ENCODE measurements at regions not wholly inside any gene's neighbourhood (a gene's known extent, or its start where the extent isn't known, plus 50 kb on each side); places are given as distances from the start of the nearest gene placed in this dataset.

GRCh38 chr11:87421422-87421821 is 383.7 kb downstream of the TMEM135 start:
- intact Hi-C loops (cut with DNase I), result loop anchor here (2.0 kb wide), 1 partner anchor 69 kb away; no protein-coding TSS in a partner anchor
- DNase-seq (ENCODE audit: low spot score), result no peak

- intact Hi-C loops (cut with DNase I), result no loop called here
- no peak for DNase-seq (ENCODE audit: low spot score)
Measured at GRCh38 chr11:87417951-87418350, 380.2 kb downstream of the TMEM135 start.

- intact Hi-C loops (cut with DNase I), result no loop called here
- DNase-seq (ENCODE audit: low spot score), result no peak
Measured at GRCh38 chr11:87405843-87406242, 368.1 kb downstream of the TMEM135 start.

- intact Hi-C loops (cut with DNase I), result no loop called here
- DNase-seq (ENCODE audit: low spot score), result no peak
Measured at GRCh38 chr11:87405356-87405755, 367.6 kb downstream of the TMEM135 start.

- no peak for DNase-seq (ENCODE audit: low spot score)
- intact Hi-C loops (cut with DNase I), result no loop called here
Measured at GRCh38 chr11:87401653-87402052, 363.9 kb downstream of the TMEM135 start.

- intact Hi-C loops (cut with DNase I), result no loop called here
- no peak for DNase-seq (ENCODE audit: low spot score)
Measured at GRCh38 chr11:87399341-87399740, 361.6 kb downstream of the TMEM135 start.

- intact Hi-C loops (cut with DNase I), result no loop called here
- DNase-seq (ENCODE audit: low spot score), result no peak
Measured at GRCh38 chr11:87398931-87399330, 361.2 kb downstream of the TMEM135 start.

- no peak for DNase-seq (ENCODE audit: low spot score)
- intact Hi-C loops (cut with DNase I), result no loop called here
Measured at GRCh38 chr11:87397011-87397865, 359.5 kb downstream of the TMEM135 start.

- DNase-seq (ENCODE audit: low spot score), result no peak
Measured at GRCh38 chr11:87394924-87395323, 357.2 kb downstream of the TMEM135 start.

GRCh38 chr11:87392665-87393064 is 354.9 kb downstream of the TMEM135 start:
- intact Hi-C loops (cut with DNase I), result no loop called here
- no peak for DNase-seq (ENCODE audit: low spot score)

More at GRCh38 chr11:87394924-87395323, 357.2 kb downstream of the TMEM135 start:
- intact Hi-C loops (cut with DNase I), result no loop called here

- no peak for DNase-seq (ENCODE audit: low spot score)
- intact Hi-C loops (cut with DNase I), result no loop called here
Measured at GRCh38 chr11:87391496-87391895, 353.8 kb downstream of the TMEM135 start.

- intact Hi-C loops (cut with DNase I), result no loop called here
- no peak for DNase-seq (ENCODE audit: low spot score)
Measured at GRCh38 chr11:87384078-87384729, 346.5 kb downstream of the TMEM135 start.

GRCh38 chr11:87374038-87374807 is 336.5 kb downstream of the TMEM135 start:
- no peak for DNase-seq (ENCODE audit: low spot score)
- intact Hi-C loops (cut with DNase I), result no loop called here
